GM12865 (cell line): ENCODE measurements at regions not wholly inside any gene's neighbourhood (a gene's known extent, or its start where the extent isn't known, plus 50 kb on each side); places are given as distances from the start of the nearest gene placed in this dataset.

Source experiments
- DNase-seq: peaks from one replicate; pipeline ENCODE4 v3.0.0; 2010; ENCODE audit warnings: low read depth
- H3K4me3 ChIP-seq: 2 replicates; pipeline ENCODE4 v1.5.1; 2011; ENCODE audit warnings: mild to moderate bottlenecking, low read depth, low read length, control low read depth
- TF ChIP-seq, protein P1 (sequence below): IDR thresholded peaks from 2 replicates; pipeline ENCODE4 v1.5.1; 2011; ENCODE audit warnings: low read length, control low read depth, low read depth, inconsistent platforms; ENCODE audit not compliant: insufficient read depth; ENCODE audit errors: missing control alignments

DNA sequence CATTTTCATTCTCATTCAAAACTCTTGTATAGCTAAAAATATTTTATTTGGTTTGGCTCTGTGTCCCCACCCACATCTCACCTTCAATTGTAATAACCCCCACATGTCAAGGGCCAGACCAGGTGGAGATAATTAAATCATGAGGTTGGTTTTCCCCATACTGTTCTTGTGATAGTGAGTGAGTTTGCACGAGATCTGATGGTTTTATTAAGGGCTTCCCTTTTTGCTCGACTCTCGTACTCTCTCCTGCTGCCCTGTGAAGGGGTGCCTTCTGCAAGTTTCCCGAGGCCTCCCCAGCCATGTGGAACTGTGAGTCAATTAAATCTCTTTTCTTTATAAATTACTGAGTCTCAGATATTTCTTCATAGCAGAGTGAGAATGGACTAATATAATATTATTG is 768.0 kb downstream of the STIM2 start:
- no peak overlapping the region for H3K4me3 ChIP-seq
- TF ChIP-seq, protein P1, sequence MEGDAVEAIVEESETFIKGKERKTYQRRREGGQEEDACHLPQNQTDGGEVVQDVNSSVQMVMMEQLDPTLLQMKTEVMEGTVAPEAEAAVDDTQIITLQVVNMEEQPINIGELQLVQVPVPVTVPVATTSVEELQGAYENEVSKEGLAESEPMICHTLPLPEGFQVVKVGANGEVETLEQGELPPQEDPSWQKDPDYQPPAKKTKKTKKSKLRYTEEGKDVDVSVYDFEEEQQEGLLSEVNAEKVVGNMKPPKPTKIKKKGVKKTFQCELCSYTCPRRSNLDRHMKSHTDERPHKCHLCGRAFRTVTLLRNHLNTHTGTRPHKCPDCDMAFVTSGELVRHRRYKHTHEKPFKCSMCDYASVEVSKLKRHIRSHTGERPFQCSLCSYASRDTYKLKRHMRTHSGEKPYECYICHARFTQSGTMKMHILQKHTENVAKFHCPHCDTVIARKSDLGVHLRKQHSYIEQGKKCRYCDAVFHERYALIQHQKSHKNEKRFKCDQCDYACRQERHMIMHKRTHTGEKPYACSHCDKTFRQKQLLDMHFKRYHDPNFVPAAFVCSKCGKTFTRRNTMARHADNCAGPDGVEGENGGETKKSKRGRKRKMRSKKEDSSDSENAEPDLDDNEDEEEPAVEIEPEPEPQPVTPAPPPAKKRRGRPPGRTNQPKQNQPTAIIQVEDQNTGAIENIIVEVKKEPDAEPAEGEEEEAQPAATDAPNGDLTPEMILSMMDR: no peak
- no peak for DNase-seq

DNA sequence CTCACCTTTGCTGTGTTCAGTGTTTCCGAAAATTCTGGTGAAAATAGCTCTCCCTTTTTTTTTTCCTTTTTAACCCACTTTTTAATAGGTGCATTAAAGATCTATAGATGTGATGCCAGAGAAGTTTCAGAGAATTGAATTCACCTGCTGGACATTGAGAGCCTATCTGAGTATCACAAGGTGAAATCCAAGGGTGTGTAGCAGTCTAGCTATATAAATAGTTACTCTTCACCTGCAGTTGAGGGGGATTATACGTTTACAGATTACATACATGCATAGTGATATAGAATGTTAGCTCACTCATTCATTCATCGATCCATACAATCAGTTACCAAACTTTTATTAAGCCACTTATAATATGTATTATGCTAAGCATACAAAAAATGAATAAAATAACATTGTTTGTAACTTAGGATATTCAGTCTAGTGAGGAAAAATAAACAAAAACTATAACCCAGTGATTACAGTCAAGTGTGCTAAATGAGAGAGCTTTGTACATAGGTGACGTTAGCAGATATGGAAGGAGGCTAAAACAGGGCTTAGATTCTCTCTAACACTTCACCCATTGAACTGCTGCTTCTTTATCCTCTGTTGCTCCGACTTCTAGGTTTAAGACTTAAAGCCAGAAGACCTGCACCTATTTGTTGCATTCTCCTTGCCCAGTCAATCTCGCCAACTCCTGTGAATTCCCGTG is 769.0 kb downstream of the STIM2 start:
- no peak for DNase-seq
- no peak overlapping the region for H3K4me3 ChIP-seq

DNA sequence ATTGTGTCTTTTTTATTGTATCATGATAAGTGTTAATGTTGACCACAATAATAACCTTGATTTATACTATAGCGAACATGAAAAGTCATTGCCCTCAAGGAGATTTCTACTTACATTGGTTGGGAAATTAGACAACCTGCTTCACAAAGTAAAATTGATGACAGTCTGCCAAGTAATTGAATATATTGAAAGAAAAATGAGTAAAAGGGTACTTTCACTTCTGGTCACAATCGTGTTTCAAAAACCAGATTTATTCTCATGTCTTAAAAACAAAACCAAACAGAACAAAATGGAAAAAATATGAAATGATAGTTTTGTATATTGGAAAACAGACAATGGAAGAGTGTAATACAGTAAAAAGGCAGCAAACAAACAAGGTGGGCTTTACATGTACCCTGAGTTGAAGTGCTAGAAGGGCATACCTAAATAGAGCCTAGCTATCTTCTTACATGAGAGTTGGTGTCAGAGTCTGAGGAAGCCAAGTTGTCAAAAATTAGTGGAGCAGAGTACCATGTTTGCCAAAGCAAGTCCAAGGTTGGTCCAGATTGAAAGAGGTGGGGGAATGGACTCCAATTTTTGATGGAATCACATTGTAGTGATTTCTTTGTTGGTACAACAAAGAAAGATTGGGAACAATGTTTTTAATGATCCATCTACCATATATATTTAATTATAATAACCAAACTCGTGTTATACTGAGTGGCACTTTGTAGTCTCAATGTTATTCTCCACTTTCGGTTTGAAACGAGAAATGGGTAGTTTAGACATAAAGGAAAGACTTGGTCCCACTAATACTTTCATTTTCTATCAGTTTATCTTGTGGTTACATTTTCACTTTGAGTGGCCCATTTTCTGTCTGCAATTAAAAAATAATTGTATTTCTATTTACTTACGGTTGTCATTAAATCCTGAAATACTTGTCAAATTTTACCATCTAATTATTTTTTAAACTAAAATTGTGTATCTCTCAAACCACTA is 775.6 kb downstream of the STIM2 start:
- TF ChIP-seq, protein P1: no peak
- DNase-seq: peak; percentile 11
- H3K4me3 ChIP-seq: no peak overlapping the region

More for the DNA sequence above, 769.0 kb downstream of the STIM2 start:
- TF ChIP-seq, protein P1: no peak

DNA sequence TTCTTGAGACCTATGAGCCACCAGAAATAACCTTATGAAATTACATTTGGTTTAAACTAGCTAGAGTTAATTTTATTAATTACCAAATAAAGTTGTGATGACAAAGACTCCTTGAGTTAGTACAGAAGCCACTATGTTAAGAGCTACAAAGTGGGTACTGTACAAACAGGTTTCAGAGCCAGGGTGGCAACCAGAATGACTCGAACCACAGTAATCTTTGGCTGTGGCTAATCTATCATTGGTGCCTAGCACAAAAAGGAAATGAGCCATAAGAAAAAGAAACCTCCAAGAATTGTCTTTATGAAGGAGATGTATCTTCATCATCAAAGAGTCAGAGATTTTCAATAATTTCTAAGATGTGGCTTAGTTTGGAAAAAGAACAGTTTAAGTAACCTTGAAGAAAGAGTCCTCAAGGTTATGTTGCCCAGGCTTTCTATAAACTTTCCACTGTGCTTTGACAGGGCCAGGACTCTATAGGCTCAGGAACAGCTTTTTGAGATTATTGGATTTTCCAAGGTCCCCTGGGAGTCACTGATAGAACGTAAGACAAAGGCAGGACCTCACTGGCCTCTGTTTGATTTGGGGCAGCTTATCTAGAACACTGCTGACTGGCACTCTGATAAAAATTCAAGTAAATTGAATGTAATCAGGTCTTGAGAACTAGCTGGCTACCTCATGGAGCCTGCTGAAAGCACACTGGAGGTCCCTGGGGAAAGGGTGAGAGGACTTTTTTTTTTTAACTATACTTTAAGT is 777.7 kb downstream of the STIM2 start:
- no peak overlapping the region for H3K4me3 ChIP-seq
- TF ChIP-seq, protein P1: no peak
- DNase-seq: no peak

DNA sequence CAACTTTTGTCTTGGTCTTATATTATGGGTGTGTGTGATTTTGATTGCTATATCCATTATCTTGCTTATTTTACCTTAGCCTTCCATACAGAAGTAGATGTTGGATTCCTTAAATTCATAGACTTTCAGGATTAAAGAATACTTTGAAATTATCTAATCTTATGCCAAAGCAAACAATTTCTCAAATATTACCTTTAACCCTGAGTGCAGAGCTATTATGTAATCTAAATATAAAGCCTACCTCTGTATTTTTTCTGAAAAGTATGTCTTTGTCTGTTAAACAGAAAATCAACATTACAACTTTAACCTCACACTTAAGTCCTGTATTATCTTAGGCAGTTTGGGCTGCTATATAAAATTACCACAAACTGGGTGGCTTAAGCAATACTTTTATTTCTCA is 782.5 kb downstream of the STIM2 start:
- TF ChIP-seq, protein P1: no peak
- H3K4me3 ChIP-seq: no peak overlapping the region
- DNase-seq: no peak

DNA sequence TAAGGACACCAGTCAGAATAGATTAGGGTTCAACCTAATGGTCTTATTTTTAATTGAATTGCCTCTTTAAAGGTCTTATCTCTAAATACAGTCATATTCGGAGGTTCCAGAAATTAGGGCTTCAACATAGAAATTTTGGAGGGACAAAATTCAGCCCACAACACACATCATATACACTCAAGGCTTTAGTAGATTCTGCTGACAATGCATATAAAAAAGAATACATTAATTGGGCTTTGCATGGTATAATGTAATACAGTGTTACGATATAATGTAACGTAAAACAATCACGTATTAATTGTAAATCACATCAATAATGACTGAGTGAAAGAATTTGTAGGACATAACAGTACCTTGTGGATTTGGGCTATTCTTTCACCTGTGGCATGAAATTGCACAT is 787.8 kb downstream of the STIM2 start:
- DNase-seq: no peak
- H3K4me3 ChIP-seq: no peak overlapping the region
- TF ChIP-seq, protein P1: no peak
